HPDE6-E6E7 (cell line): ENCODE measurements at regions not wholly inside any gene's neighbourhood (a gene's known extent, or its start where the extent isn't known, plus 50 kb on each side); places are given as distances from the start of the nearest gene placed in this dataset.

Experiments used
- DNase-seq: peaks from one replicate; pipeline ENCODE4 v3.0.0; 2011; ENCODE audit warnings: missing footprints; ENCODE audit errors: extremely low spot score

DNA sequence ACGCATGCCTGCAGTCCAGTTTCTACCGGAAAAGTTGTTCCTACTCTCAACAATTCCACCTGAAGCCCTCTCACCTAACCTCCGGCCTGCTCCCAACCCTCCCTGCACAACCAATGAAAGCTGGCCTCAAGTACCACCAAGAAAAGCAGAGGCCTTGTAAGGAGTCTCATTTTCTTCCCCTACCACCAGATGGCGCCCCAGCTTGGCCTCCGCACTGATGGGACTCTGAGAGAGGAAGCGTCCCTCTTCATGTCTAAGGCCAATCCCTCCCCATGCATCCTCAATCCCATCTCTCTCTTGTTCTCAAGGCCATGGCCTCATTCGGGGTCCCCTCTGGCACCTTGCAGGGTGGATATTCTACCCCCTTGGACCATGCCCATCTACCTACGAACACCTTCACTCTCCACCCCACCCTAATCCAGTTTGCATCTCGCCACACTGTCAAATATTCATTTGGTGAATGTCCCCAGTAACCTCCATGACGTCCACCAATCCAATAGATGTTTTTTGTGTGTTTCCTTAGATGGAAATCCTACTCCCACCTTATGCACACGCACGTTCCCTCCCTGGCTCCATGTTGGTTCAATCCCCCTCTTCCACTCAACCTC lies 412.8 kb downstream of the ZNF536 start:
- no peak for DNase-seq

DNA sequence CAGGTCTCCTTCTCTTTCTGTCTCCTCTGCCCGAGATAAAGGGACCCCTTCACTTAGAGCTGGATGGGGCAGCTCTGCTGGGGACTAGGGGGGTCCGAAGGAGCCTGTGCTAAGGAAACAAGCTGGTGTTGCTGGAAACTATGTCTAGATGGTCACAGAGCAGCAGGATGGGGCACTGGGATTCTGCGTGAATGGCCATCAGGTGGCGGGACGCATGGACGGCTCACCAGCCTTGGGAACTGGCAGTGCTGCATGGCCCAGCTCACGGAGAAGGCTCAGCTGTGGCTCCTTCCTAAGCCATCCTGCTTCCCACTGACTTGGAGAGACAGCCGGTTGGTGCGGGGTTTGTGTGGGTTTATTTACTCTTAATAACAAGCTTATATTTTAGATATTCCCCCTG lies 411.8 kb downstream of the ZNF536 start:
- no peak for DNase-seq

DNA sequence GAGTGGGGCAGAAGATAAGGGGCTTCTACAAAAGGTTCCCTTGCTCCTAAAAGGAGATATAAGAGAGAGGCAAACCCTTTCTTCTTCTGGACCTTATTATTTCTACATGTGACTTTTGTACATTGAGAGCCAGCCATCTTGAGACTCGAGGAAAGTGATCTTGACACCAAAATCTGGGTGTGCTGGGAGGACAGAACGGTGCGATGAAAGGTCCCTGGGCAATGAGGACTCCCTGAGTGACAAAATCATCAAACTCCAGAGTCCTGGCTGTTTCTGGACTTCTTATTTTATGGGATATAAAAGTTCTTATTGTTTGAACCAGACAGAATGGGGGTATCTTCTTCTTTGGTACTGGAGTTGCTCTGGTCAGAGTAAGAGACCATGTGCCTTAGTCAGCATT lies 411.0 kb downstream of the ZNF536 start:
- no peak for DNase-seq

DNA sequence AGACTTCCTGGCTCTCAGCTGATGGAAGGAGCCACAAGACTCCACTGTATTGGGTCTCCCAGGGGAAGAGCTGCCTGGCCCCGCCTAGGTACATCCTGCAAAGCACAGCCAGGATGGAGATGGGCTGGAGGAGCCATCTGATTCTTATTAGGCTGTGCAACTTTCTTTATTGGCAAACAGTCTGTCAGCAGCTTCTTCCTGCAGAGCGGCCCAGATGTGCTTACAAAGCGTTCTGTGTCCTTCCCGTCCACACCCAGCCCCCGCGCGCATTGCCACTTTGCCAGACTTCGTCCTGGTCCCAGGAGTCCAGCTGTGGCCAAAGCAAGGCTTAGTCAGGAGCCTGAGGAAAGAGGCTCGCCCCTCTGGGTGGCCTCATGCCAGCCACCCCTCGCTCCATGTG lies 409.3 kb downstream of the ZNF536 start:
- DNase-seq = no peak

DNA sequence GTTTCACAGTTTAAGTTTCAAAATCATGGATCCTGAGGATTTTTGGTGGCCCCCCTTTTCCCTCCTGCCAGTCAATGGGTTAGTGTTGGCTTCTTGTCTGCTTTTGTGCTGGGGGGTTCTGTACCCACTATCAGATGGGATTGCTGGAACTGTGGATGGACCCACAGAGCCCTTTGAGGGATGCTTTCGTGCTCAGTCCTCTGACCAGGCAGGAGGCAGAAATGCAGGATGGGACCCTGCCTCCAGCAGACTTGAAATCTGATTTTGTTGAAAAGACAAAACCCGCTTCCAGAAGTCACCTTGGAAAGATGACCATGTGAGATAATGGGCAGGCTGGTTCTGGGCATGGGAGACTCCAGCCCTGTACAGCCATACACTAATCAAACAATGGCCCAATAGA lies 408.9 kb downstream of the ZNF536 start:
- DNase-seq = no peak

DNA sequence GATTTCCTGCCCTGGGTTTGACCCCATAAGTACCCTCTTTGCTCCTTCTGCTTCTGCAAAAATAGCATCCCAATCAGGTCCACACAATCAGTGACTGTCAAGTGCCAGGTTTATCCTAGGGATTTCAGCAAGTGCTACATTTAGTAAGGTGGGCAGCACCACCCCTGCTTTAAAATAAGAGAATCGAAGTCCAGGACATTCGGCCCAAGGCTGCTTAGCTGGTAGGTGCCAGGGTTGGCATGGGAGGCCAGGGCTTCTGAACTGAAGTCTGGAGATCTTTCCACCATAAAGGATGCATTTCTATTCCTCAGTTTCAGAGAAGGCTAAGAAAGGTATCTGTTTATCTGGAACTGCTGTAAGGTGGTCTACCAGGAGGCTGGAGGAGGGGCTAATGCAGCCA lies 408.3 kb downstream of the ZNF536 start:
- no peak for DNase-seq

DNA sequence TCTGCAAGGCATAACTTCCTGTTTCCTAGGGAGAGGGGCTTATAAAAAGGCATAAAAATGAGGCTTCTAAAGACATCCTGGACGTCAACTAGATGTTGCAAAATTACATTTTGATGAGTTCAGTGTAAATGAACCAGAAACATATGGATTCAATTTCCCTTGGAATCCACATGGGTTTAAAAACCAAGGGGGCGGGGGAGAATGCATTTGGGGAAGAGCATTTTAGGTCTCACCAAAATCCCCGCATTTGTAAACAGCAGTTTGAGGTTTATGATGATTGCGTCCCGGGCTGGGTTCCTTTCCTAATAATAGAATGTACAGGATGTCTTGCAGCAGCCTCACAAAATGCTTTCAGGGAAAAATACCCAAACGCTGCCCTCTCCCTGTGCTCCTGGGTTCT lies 407.8 kb downstream of the ZNF536 start:
- DNase-seq = no peak

DNA sequence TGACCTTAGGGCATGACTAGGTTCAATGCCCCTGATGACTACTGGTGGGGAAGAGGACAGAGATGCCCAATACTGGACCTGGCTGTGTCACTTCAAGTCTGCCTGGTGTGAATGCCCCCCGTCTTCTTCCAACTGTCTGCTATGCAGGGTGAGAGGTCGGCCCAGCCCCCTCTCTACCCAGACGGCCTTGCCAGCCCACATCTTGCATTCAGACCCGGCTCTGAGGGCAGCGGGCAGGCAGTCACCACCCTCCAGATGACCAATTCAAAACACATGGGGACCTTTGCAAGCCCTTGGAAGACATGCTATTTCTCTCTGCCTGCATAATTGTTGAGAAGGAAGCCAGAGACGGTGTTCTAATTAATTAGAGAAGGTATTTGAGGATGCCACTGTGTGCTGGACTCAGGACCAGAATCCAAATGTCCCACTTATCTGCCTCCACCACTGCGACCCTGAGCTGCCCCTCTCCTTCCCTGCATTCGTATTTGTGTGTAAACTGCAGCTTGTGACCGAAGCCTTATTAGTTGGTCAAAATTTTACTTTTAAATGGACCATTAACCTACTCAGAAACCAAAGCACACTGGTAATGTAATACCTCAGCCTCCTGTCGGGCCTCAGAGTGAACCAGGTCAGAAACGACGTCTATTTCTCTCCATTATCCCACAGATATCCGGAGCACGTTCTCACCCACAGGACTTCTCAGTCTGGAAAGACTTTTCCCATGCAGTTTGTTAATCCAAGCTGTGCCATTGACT lies 407.0 kb downstream of the ZNF536 start:
- DNase-seq = no peak

DNA sequence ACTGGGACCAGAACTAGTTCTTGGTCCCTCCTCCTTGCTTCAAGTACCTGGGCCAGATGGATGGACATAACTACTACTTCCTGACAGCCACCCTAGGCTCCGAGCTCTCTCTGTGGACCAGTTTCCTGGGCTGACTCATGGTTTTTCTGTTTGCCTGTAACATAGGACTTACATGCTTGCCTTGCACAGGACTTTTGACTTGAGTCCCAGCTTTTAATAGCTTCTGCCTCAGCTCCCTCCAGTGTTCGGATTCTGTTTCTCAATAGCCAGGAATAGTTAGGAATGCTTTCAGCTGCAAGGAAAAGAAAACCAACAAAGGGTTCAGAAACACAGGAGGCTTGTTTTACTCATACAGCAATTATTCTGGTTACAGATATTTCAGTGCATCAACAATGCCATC lies 405.9 kb downstream of the ZNF536 start:
- no peak for DNase-seq

DNA sequence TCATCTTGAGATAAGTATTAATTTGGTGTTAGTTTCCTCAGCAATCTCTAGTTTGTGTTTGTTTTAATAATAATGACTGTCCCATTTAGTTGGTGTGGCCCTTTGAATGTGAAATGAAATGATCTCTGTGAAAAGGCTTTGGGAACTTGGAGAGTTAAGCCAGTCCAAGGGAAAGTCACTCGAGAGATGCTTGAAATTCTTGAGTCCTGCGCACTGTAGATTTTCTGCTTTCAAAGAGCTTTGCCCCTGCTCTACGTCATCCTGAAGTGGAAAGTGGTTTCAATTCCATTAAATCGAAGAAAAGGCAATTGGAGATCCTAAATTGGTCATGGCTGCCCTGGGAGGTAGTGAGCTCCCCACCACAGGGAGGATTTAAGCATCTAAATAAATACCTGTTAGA lies 403.8 kb downstream of the ZNF536 start:
- DNase-seq = no peak

DNA sequence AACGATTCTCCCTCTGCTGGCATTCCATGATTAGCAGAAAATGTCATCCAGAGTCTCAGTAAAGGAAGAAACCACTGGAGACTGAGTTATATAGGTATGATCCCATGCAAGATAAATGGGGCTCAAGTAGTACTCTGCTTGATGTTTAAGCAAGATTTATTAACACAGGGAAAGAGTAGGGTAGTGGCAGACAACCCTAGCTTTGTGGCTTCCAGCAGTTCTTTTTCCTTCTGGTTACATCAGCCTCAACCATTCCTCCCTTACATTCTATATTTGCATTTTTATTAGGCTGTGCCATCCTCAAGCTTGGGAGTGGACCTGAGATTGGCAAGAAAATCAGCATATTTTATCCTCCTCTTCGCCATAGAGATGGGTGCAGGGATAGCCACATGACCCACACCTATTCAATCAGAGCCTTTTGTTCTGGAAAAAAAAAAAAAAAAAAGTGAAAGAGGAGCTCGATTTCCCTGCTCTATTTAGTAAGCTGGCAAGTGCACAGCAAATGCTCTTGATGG lies 402.1 kb downstream of the ZNF536 start:
- no peak for DNase-seq

DNA sequence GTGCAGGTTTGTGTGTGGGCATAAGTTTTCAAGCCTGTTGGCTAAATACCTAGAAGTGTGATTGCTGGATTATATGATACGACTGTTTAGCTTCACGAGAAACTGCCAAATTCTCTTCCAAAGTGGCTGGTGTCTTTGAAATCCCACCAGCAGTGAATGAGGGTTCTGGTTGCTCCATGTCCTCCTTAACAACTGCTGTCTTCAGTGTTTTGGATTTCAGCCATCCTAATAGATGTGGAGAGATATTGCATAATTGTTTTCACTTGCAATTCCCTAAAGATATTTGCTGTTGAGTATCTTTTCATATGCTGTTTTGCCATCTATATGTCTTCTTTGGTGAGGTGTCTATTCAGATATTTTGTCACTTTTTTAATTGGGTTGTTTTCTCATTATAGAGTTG lies 390.5 kb downstream of the ZNF536 start:
- DNase-seq = no peak

DNA sequence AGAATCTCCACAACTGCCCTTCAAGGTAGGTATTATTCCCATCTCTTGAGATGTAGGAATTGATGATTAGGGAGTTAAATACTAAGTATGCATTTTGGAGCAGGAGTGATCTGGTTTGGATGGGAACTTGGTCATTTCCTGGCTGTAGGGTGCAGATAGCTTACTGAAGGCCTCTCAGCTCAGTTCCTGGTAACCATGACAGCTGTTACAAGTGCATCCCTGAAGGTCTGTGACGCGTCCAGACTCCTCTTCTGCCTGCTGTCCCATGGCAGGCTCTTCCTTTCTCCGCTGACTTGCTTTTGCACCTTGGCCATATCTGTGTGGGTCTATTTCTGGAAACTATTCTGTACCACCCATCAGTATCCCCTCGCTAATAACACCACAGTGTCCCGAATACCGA lies 387.8 kb downstream of the ZNF536 start:
- no peak for DNase-seq

DNA sequence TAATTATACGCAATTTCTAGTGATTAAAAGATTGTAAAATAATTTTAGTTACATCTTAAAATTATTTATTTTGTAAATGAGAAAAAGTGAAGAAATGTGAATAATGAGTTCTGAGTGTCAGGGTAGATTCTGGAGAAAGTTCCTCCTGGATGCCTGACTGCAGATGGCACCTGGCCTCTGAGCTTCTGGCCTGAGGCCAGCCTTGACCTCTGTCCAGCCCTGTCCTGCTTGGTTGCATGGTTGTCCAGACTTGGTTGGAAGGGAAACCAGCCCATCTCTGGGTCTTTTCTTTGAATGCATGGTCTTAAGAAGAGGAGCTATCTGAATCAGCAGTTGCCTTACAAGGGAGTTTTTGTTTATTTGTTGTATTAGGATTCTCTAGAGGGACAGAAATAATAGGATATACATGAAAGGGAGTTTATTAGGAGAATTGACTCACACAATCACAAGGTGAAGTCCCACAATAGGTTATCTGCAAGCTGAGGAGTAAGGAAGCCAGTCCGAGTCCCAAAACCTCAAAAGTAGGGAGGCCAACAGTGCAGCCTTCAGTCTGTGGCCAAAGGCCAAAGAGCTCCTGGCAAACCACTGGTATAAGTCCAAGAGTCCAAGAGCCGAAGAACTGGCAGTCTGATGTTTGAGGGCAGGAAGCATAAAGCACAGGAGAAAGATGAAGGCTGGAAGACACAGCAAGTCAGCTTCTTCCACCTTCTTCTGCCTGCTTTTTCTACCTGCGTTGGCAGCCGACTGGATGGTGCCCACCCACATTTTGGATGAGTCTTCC lies 385.8 kb downstream of the ZNF536 start:
- no peak for DNase-seq

DNA sequence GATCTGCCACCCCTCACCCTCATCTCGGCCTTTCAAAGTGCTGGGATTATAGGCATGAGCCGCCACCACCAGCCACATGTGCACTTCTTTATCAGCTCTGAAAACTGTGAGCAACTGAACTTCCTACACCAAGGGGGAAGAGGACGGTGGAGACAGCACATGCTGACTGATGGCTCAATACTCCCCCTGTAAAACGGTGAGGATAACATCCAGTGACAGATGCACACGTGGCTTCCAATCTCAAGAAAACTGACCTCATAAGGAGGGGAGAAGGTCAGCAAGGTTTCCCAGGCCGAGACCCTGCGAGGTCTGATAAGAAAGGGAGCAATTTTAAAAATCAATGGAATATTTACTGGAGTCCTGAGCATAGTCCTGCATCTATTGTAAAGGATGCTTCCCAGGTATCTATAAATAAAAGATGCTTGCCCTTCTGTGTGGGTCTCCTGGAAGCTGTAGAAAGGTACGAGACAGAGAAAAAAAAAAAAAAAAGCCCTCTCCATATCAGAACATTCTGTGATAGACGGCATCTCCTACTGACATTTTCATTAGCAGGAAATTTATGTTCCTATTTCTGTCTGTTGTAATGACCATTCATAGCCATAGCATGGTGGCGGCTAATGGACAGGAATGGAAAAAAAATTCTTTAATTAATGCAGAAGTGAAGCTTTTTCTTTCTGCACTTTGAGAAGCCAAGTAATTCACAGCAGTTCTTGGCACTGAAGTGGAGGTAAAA lies 385.1 kb downstream of the ZNF536 start:
- DNase-seq = no peak

DNA sequence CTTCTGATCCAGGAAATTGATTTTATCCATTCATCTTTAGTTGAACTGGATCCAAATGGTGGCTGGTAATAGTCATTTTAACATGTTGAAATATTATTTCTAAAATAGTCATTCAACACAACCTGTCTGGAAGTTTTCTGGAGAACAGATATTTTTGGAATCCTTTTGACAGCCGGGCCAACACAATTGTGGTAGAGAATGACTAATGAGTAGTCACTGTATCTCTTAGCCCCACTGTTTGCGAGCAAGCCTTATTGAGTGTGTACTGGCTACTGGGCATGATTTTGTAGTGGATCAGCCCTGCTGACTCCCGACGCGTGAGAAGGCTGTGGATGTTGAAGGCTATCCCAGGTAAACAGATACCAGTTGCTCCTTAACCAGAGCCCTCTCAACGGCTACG lies 383.4 kb downstream of the ZNF536 start:
- DNase-seq = no peak

DNA sequence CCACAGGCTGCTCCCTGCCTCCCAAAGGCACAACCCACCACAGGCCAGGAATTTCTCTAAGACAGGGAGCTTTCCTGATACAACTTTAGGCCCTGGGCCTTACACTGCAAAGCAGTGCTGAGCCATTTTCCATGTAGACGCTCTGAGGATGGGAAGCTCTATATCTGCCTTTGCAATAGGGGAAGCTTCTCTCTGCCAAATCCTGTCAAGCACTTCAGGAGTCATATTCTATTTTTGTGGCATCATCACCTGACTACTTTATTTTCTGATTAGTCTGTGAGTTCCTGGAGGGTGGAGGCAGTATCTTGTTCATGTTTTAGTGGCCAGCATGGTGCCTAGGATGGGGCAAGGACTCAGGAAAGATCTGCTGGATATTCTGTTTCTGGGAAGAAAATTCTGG lies 382.0 kb downstream of the ZNF536 start:
- no peak for DNase-seq

DNA sequence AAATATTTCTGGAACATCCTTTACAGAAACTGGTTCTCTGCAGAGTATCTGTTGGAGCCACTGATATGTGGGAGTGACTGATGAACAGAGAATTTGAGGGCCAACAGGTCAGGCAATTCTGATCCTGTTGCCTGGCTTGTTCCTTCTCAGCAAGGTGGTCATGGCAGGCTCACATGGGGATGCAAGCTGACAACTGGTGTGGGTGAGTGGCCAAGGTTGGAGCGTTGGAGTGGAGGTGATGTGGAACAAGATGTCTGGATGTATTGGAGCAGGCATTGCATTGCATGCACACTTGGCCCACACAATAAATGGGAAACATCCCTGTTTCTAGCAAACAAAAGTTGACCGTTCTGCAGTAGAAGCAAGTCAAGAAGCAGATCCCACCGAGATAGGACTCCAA lies 380.7 kb downstream of the ZNF536 start:
- DNase-seq = no peak

DNA sequence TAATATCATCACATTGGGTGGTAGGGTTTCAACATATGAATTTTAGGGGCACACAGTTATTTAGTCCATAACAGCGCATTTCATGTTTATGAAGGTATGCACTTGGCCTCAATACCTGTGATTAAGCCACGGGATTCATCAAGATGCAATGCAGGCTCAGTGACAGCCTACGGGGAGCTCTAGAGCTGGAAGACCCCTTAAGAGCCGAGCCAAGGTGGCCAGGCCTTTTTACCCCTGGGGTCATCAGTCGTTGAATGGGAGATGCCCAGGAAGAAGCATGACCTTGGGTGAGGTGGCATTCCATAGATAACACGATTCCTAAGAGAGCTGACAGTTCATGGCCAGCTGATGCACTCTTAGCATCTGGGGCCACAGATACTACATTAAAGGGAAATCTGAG lies 380.0 kb downstream of the ZNF536 start:
- no peak for DNase-seq

DNA sequence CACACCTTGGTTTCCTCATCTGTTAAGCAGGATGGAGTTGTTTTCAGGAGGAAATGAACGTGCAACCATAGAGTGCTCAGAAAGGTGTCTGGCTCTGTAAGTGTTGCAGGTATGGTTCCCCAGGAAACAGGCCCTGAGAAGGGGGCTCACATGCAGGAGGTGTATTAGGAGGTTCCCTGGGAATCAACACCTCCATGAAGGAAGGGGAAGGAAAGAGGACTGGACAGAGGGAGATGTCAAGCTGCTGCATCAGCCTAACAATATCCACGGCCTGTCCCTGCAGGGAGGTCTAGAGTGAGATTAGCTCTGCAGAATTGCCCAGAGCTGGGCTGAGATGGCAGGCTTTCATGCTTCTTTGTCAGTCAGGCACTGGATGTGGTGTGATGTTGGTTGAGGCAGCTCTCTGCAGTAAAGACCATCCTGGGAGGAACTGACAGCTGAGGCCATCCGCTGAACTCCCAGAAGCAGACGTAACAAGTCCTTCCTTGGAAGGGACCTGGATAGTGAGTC lies 373.3 kb downstream of the ZNF536 start:
- no peak for DNase-seq

DNA sequence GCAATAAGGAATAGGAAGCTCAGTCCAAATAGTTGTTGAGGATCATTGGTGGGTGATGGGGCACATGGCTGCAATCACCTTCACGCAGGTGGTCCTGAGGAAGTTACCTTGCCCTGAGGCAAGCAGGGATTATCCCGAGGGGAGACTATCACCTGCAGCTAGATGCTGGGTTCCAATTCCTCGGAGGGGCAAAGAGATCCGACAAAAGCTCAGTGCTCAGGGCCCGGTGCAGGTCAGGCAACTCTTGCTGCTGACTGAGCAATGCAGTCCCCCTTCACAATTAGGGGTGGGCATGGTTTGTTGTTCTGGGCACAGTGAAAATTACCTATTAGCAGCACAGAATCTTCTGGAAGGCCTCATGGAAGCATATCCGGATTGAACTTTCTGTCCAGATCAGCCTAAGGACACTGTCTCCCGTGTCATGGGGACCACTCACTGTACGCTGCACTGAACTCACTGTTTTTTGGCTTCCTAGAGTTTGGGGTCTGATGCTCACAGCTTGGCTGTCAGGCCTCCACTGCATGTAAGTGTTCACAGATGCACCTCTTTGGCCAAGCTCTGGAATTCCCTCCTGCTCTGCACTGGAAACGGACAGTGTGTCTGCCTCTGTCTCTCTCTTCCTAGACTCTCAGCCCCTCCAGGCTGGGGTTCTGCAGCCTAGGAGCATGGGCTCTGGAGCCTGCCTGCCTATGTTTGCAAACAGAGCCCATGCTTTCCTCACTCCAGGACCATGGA lies 372.7 kb downstream of the ZNF536 start:
- no peak for DNase-seq
